B cell (primary cell): ENCODE measurements at regions not wholly inside any gene's neighbourhood (a gene's known extent, or its start where the extent isn't known, plus 50 kb on each side); places are given as distances from the start of the nearest gene placed in this dataset.

ENCODE experiments used
- ATAC-seq: fragments of 200-7000 bp; cut with Tn5 transposase; one replicate; pipeline ENCODE4 v1.10.0; 2021; ENCODE audit warnings: low read depth, mild to moderate bottlenecking, moderate number of reproducible peaks, moderate library complexity
- CTCF ChIA-PET: fragments of 350-600 bp; sonication (Branson Sonifier 250); formaldehyde crosslinking; loops from one replicate; lab custom pipeline; 2021; ENCODE audit warnings: antibody characterized with exemption, inconsistent platforms; lab: Charles Lee
- POLR2A ChIA-PET: fragments of 350-600 bp; sonication (Branson Sonifier 250); formaldehyde crosslinking; loops from one replicate; lab custom pipeline; 2021; ENCODE audit warnings: antibody characterized with exemption; lab: Charles Lee
- DNase-seq: peaks from one replicate; pipeline ENCODE4 v3.0.0; 2013
- H2AFZ ChIP-seq: 2 replicates; pipeline ENCODE4 v1.6.1; 2012; ENCODE audit warnings: mild to moderate bottlenecking, low read depth, low read length; ENCODE audit not compliant: insufficient read depth, poor library complexity, severe bottlenecking
- H3K27ac ChIP-seq, 2 donors: 1 replicate in 1 of 2; 2 replicates in 1 of 2; pipeline ENCODE4 v1.5.1; 2012 to 2013; ENCODE audit warnings: low read length in 2 of 2, mild to moderate bottlenecking in 2 of 2, moderate library complexity in 1 of 2
- H3K27me3 ChIP-seq, 4 experiments: fragments of 200-600 bp in 1 of 4; sonication (generic) in 1 of 4; replicated peaks in 1 of 4; 1 replicate in 2 of 4; 2 replicates in 2 of 4; pipeline versions ENCODE4 v1.6.1 to v1.7.0; 2013 to 2016; ENCODE audit warnings: low read length in 3 of 4, mild to moderate bottlenecking in 2 of 4, mixed read lengths in 1 of 4, moderate library complexity in 1 of 4; ENCODE audit not compliant: insufficient read depth in 4 of 4, control insufficient read depth in 3 of 4; ENCODE audit errors: control extremely low read depth in 1 of 4
- H3K36me3 ChIP-seq, 2 experiments: replicated peaks in 1 of 2; 1 replicate in 1 of 2; 2 replicates in 1 of 2; pipeline versions ENCODE4 v1.6.1 to v1.7.1; 2013; ENCODE audit warnings: low read length in 1 of 2; ENCODE audit not compliant: insufficient read depth in 2 of 2, control insufficient read depth in 1 of 2; ENCODE audit errors: control extremely low read depth in 1 of 2, extremely low read depth in 1 of 2
- H3K4me1 ChIP-seq, 2 donors: fragments of 200-600 bp in 1 of 2; sonication (generic) in 1 of 2; 1 replicate in 1 of 2; 2 replicates in 1 of 2; pipeline versions ENCODE4 v1.5.1 to v1.6.1; 2013 to 2017; ENCODE audit warnings: low read length in 2 of 2; ENCODE audit not compliant: control insufficient read depth in 2 of 2, insufficient read depth in 2 of 2
- H3K4me2 ChIP-seq: replicated peaks from 2 replicates; pipeline ENCODE3; 2012; ENCODE audit warnings: mild to moderate bottlenecking, low read depth, low read length; ENCODE audit not compliant: poor library complexity, severe bottlenecking
- H3K4me3 ChIP-seq, 5 experiments: fragments of 200-600 bp in 1 of 5; sonication (generic) in 1 of 5; 1 replicate in 3 of 5; 2 replicates in 2 of 5; pipeline versions ENCODE4 v1.5.1 to v1.7.0; 2011 to 2016; ENCODE audit warnings: low read length in 4 of 5, mild to moderate bottlenecking in 4 of 5, low read depth in 2 of 5, control low read depth in 1 of 5, moderate library complexity in 1 of 5; ENCODE audit not compliant: insufficient read depth in 1 of 5; ENCODE audit errors: control extremely low read depth in 1 of 5, extremely low read depth in 1 of 5
- H3K79me2 ChIP-seq: fragments of 200-600 bp; sonication (generic); one replicate; pipeline ENCODE4 v1.6.0; 2016; ENCODE audit warnings: low read length; ENCODE audit not compliant: control insufficient read depth, insufficient read depth
- H3K9ac ChIP-seq: fragments of 200-600 bp; sonication (generic); 2 replicates; pipeline ENCODE4 v1.6.1; 2017; ENCODE audit warnings: mild to moderate bottlenecking, low read length, moderate library complexity
- H3K9me3 ChIP-seq, 3 donors: one replicate each; pipeline versions ENCODE4 v1.6.1 to v1.7.1; 2013; ENCODE audit warnings: low read length in 2 of 3; ENCODE audit not compliant: control insufficient read depth in 2 of 3, insufficient read depth in 1 of 3; ENCODE audit errors: control extremely low read depth in 1 of 3
- H4K20me1 ChIP-seq: 2 replicates; pipeline ENCODE4 v1.6.0; 2012; ENCODE audit warnings: mild to moderate bottlenecking, low read length; ENCODE audit not compliant: insufficient read depth, control insufficient read depth, poor library complexity, severe bottlenecking
- H3K27ac Mint-ChIP-seq: one replicate; pipeline ENCODE4 v1.8.0; 2021; ENCODE audit warnings: mixed read lengths
- H3K27me3 Mint-ChIP-seq: one replicate; pipeline ENCODE4 v1.8.0; 2021; ENCODE audit warnings: mixed read lengths
- H3K4me1 Mint-ChIP-seq: one replicate; pipeline ENCODE4 v1.8.0; 2021; ENCODE audit warnings: mixed read lengths
- H3K4me3 Mint-ChIP-seq: one replicate; pipeline ENCODE4 v1.8.0; 2021; ENCODE audit warnings: mixed read lengths
- H3K9me3 Mint-ChIP-seq: one replicate; pipeline ENCODE4 v1.8.0; 2022; ENCODE audit warnings: mixed read lengths; ENCODE audit not compliant: insufficient read depth
- CTCF ChIP-seq: fragments of 200-600 bp; IDR thresholded peaks from one replicate; pipeline ENCODE4 v1.8.0; 2022; ENCODE audit warnings: antibody characterized with exemption, mild to moderate bottlenecking
- EZH2 ChIP-seq: IDR thresholded peaks from 2 replicates; pipeline ENCODE4 v1.6.1; 2012; ENCODE audit warnings: borderline replicate concordance, low read depth, mild to moderate bottlenecking, moderate library complexity, low read length; ENCODE audit not compliant: insufficient read depth, poor library complexity, severe bottlenecking
- WGBS: methylation state at CpG from one replicate; pipeline ENCODE4 v1.1.5; 2013; ENCODE audit warnings: missing lambda C conversion rate; ENCODE audit not compliant: insufficient coverage; 5-methylcytosine and 5-hydroxymethylcytosine counted together
- intact Hi-C: fragments of 100-400 bp; cut with micrococcal nuclease; formaldehyde crosslinking; loops from one replicate; pipeline ENCODE4 v1.10.0; 2022

GRCh38 chrX:45799576-45799975, 598.9 kb upstream of the DIPK2B start:
- Histone ChIP-seq H2AFZ (no peak overlapping the region), H3K36me3 (no peaks in the 10 kb centered on the region), H3K4me1 (no peaks in the 10 kb centered on the region), H3K27me3 (no peaks in the 10 kb centered on the region), H3K79me2 (no peaks in the 10 kb centered on the region), H3K4me2 (no peak overlapping the region), H3K9me3 (no peaks in the 10 kb centered on the region), H3K4me3 (no peak overlapping the region), H4K20me1 (no peaks in the 10 kb centered on the region), H3K27ac (no peak overlapping the region), H3K9ac (no peak overlapping the region)
- ChIA-PET CTCF (interaction anchor here (0.7 kb wide), 1 partner anchor 24 kb away, joined by 3 read pairs; no protein-coding TSS in a partner anchor), POLR2A (no interaction called here)
- H3K4me3 Mint-ChIP-seq = no peak overlapping the region
- ATAC-seq (no peak), DNase-seq (no peak)
- intact Hi-C loops = no loop called here
- no peaks in the 10 kb centered on the region for H3K27me3 Mint-ChIP-seq
- TF ChIP-seq CTCF = no peak
- TF ChIP-seq EZH2 = no peak
- WGBS = no CpG with 5 or more reads among the region's 6 CpGs
- peaks cover 5% of the 10 kb centered on the region for H3K4me1 Mint-ChIP-seq
- no peak overlapping the region for H3K27ac Mint-ChIP-seq
- no peaks in the 10 kb centered on the region for H3K9me3 Mint-ChIP-seq

GRCh38 chrX:45795546-45795945, 594.9 kb upstream of the DIPK2B start:
- Histone ChIP-seq H3K36me3 (no peaks in the 10 kb centered on the region), H3K27ac (no peak overlapping the region), H4K20me1 (no peaks in the 10 kb centered on the region), H3K79me2 (no peaks in the 10 kb centered on the region), H3K9ac (no peak overlapping the region), H3K27me3 (no peaks in the 10 kb centered on the region), H3K4me3 (no peak overlapping the region), H2AFZ (no peak overlapping the region), H3K4me1 (no peaks in the 10 kb centered on the region), H3K9me3 (no peaks in the 10 kb centered on the region), H3K4me2 (no peak overlapping the region)
- no peaks in the 10 kb centered on the region for H3K9me3 Mint-ChIP-seq
- ATAC-seq (no peak), DNase-seq (no peak)
- ChIA-PET POLR2A (no interaction called here), CTCF (no interaction called here)
- intact Hi-C loops = no loop called here
- H3K27me3 Mint-ChIP-seq = no peaks in the 10 kb centered on the region
- TF ChIP-seq CTCF = no peak
- no peak for TF ChIP-seq EZH2
- peaks cover 9% of the 10 kb centered on the region for H3K4me1 Mint-ChIP-seq
- H3K4me3 Mint-ChIP-seq = no peak overlapping the region
- no peak overlapping the region for H3K27ac Mint-ChIP-seq
